ENCODE measurements at regions not wholly inside any gene's neighbourhood (a gene's known extent, or its start where the extent isn't known, plus 50 kb on each side); places are given as distances from the start of the nearest gene placed in this dataset.
"Not testable (repeated sequence)": the region's sequence is repeated elsewhere in the genome, so short reads cannot be mapped to it uniquely, and the experiment has no call there.

DNA sequence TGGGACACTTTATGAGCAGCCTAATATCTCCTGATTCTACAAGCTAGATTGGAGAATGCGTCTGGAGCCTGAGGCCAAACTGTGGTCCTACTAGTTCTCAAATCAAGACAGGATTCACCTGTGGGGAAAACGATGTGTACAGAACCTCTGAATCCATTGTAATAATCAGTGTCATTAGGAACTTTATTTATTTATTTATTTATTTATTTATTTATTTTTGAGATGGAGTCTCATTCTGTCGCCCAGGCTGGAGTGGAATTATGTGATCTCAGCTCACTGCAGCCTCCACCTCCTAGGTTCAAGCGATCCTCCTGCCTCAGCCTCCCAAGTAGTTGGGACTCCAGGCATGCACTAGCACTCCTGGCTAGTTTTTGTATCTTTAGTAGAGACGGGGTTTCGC lies 52.6 kb upstream of the KIF26B start:
- not testable (repeated sequence) for DNase-seq (ENCODE audit: low read depth in 4 of 4, low spot score in 1 of 4)

DNA sequence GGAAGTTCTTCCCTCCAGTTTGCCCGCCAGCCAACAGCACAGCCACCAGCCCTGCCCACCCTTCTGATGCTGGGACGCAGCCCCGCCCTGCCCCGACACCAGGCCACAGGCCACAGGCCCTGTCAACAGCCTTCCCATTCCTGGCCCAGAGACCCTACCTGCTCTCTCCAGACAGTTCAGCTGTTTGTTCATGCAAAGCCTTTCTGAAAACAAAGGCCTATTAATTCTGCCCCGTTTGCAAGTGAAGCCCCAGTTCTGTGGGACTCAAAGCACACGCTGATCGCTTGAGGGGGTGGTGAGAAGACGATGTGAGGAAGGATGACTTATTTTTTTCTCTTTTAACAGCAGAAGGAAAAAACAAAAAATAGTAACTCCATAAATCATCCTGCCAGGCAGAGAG lies 55.4 kb upstream of the KIF26B start:
- no peak for DNase-seq (ENCODE audit: low read depth in 4 of 4, low spot score in 1 of 4)

DNA sequence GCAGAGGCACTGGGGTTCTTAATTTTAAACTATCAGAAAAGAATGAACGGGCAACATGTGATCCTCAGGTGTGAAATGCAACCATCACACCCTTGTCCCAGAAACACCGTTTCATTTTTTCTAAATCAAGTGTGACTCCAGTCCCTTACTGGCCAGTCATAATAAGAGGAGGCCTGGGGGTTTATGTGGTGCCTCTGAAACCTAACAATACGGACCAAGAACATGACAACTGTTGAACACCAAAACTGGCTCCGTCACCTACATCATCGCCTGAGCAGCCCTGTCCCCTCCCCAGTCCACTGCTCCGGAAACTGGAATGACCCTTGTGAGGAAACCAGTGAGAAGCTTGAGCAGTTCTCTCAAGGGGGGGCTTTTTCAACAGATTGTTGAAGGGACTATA lies 55.9 kb upstream of the KIF26B start:
- no peak for DNase-seq (ENCODE audit: low read depth in 4 of 4, low spot score in 1 of 4)

GRCh38 chr1:245096311-245097066 lies 58.3 kb upstream of the KIF26B start:
- no peak for DNase-seq (ENCODE audit: low read depth in 4 of 4, low spot score in 1 of 4)

DNA sequence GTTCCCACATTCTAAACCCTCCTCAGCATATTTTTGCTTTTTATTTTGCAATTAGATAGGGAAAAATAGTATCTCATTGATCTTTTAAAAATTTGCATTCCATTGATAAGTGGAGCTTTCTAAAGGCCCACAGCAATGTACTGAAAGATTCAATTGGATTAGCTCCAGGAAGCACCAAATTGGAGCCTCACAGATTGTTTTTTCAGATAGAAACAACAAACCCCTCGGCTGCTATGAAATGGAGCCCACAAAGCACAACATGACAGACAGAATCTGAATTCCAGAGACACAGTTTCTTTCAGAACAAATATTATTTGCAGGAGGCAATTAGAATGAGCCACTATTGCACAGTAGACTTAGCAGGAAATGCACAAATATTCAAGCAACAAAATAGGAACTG lies 58.9 kb upstream of the KIF26B start:
- DNase-seq (ENCODE audit: low read depth in 4 of 4, low spot score in 1 of 4): no peak

- no peak for DNase-seq (ENCODE audit: low read depth in 4 of 4, low spot score in 1 of 4)
Observed at GRCh38 chr1:245094954-245095353, 59.8 kb upstream of the KIF26B start.

DNA sequence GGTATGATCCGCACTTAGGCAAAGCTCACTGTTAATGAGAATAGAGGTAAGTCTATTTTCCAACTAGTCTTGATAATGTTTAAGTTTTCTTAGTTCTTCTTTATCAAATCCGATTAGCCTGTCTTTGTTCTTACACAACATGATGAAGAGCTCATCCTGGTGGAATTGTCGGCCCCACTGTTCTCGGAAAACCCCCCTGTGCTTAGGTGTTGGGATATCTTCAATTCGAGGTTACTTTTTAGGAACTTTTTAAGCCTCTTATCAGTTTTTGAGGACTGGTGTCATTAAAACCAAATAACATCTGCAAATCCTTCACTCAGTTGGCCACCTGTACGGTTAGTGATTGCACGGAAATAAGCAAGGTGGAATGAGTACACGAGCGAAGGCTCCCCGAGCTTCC lies 60.7 kb upstream of the KIF26B start:
- no peak for DNase-seq (ENCODE audit: low read depth in 4 of 4, low spot score in 1 of 4)

DNA sequence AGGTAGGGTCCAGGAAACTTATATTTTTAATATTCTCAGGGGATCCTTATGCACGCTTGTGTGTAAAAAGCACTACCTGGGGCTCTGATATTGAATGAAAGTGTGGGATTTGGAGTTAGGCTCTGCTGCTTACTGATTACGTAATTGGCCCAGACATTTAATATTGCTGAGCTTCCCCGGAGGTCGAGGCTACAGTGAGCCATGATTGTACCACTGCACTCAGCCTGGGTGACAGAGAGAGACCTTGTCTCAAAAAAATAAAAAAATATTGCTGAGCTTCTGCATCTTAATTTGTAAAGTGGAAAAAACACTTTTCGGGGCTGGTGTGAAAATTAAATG lies 62.2 kb upstream of the KIF26B start:
- DNase-seq (ENCODE audit: low read depth in 4 of 4, low spot score in 1 of 4): no peak

GRCh38 chr1:245091818-245092637 lies 62.8 kb upstream of the KIF26B start:
- no peak for DNase-seq (ENCODE audit: low read depth in 4 of 4, low spot score in 1 of 4)

DNA sequence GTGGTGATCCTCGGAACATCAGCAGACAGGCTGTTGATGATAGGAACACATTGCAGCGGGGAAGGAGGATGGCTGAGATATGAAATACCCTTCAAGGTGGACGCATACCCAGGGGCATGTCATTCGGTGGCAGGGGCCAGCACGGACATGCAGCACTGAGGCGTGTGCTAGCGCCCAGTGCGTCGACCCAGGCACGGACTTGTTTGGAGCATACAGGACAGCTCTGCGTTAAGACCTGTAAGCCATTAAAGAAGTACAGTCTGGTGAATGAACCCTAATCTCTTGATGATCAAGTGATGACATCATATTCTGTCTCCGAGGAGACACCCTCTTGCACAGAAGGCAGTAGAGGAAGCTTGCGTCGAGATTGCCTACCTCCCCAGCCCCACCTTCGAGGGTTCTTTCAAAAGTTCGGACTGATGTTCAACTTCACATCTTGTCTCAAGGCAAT lies 63.6 kb upstream of the KIF26B start:
- DNase-seq (ENCODE audit: low read depth in 4 of 4, low spot score in 1 of 4): no peak

DNA sequence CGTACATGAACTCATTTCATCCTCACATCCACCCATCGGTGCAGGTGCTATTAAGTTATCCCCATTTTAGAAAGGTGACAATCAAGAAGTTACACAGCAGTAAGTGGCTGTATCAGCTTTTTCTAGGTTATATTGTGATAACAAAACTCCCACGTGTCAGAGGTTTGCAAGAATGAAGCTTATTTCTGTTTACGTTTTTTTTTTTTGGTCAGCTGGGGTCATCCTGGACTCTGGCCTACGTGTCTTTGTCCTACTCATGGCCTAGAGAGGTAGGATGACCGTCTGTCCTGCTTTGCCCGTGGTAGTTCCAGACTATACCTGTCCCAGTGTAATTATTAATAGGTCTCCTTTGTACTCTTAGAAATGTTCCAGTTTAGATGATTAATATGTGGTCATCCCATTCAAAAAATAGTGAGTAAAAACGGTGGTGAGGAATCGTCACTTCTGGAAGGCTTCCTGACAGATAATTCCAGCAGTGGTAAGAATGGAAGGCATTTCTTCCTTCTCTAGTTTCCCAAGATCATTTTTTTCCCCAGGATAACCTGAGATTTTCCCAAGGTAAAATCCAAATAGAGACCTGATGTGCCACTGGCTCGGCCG lies 64.2 kb upstream of the KIF26B start:
- DNase-seq (ENCODE audit: low read depth in 4 of 4, low spot score in 1 of 4): no peak

- no peak for DNase-seq (ENCODE audit: low read depth in 4 of 4, low spot score in 1 of 4)
Observed at GRCh38 chr1:245087723-245088122, 67.1 kb upstream of the KIF26B start.

DNA sequence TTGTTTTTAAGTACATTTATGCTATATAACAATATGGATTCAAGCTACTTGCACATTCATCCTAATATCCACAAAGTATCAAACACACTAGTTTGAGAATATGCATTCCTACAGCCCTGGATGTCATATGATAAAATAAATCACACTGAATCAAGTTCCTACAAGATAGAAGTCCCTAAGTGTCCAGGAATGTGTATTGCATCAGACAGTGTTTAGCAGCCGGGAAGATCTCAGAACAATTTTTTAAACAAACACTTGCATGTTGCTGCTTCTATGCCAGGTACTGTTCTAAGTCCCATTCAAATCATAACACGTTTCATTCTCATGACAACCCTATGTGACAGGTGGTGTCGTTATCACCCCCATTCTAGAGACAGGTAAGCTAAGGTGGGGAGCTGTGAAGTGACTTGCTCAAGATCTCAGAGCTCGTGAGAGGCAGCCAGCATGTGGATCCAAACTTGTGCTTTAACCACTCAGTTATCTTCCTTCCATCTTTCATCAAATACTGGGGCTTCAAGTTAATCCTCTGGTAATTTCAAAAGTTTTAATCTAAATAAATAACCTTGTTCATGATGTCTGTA lies 68.3 kb upstream of the KIF26B start:
- DNase-seq (ENCODE audit: low read depth in 4 of 4, low spot score in 1 of 4): no peak

- DNase-seq (ENCODE audit: low read depth in 4 of 4, low spot score in 1 of 4): no peak
Observed at GRCh38 chr1:245085508-245086095, 69.2 kb upstream of the KIF26B start.

DNA sequence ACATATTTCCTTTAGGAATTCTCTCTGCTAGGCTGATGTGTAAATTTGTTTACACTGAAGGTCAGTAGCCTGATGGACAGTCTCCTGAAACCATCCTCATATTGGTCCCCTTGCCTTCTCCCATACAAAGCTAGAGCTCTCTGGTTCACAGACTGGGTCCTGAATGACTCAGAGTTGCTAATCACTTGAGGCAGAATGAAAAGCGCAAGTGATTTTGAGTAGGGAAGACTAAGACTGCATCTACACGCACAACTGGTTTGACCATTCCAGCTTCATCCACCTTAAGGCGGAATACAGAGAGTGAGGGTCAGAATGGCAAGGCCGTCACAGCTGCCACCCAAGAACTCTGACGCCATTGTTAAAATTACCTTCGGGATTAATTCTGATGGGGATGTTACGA lies 70.2 kb upstream of the KIF26B start:
- DNase-seq (ENCODE audit: low read depth in 4 of 4, low spot score in 1 of 4): no peak

DNA sequence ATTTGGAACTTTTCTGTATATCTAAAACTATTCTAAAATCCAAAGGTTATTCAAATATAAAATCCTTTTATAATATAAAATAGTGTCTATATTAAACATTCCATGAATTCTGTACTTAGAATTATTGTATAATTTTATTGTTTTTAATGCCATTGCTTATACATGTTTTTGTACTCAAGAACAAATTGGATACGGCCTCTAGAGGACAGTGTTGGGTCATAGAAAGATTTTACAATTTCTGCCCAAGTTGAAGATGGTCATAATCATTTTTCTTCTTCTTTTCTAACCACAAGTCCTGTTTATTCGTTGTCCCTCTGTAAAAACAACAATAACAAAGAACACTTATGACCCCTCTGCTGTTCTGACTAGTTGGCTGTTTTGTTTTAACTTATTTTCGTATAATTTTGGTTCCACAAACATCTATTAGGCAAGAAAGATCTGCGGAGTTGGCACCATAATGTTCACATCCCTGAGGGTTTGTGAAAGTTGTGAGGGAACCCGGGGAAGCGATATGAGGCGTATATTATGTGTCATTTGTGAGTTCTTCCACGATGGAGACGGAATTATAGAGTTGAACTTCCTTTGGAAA lies 75.7 kb upstream of the KIF26B start:
- DNase-seq (ENCODE audit: low read depth in 4 of 4, low spot score in 1 of 4): no peak

DNA sequence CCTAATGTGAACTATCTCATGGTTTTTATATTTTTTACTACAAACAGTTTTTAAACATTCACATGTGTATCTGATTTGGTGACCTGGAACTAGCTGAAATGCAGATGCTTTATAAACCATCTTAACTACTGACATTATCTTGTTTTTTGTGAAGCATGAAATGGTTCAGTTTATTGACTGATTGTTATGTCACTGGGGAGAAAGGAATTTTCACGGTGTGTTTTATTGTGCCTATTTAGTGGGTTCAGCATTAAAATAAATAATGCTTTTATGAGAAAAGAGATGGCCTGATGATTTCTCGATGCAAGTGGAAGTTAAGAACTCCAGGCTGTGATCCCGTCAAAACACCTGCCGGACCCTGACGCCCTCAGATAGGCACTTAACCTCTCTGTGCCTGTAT lies 79.9 kb upstream of the KIF26B start:
- DNase-seq (ENCODE audit: low read depth in 4 of 4, low spot score in 1 of 4): no peak

DNA sequence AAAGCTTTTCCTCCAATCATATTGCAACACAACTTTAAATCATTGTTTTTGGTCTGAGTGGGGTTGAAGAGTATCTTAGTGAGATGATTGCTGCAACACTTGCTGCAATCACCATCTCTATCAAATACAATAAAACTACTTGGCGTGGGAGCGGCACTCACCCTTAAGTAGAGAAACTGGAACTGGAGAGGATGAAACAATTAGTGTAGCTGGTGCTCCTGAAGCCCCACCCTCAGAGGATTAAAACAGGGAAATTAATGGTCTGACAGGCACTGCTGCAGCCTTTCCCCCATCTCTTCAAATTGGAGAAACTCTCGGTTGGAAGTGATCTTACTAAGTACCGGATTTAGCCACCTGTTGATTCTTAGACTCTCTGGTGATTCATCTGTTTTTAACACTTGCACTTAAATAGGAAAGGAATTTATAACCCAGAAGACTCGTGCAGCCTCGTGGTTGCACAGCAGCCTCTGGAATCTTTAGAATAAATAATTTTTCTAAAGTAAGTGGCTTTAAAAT lies 80.5 kb upstream of the KIF26B start:
- no peak for DNase-seq (ENCODE audit: low read depth in 4 of 4, low spot score in 1 of 4)

DNA sequence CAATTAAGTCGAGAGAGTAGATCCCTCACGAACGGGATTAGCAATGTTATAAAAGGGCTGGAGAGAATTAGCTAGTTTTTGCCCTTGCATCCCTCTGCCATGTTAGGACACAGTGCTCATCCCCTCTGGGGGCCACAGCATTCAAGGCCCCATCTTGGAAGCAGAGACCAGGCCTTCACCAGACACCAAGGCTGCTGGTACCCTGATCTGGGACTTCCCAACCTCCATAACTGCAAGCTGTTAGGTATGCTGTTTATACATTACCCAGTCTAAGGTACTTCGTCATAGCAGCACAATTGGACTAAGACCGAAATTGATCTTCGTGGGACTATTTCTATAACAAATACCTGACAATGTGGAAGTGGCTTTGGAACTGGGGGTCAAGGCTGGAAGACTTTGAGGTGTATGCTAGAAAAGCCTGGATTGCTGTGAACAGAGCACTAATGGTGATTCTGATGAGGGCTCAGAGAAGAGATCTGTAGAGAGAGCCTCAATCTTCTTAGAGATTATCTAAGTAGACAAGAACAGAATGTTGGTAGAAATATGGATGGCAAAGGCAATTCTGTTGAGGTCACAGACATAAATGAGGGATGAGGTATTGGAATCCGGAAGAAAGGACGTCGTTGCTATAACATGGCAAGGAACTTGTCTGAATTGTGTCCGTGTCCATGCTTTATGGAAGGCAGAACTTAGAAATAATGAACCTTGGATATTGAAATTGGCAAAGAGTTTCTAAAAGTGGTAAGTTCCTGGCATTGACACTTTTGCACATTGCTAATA lies 83.8 kb upstream of the KIF26B start:
- DNase-seq (ENCODE audit: low read depth in 4 of 4, low spot score in 1 of 4): no peak

GRCh38 chr1:245067257-245067656 lies 87.5 kb upstream of the KIF26B start:
- no peak for DNase-seq (ENCODE audit: low read depth in 4 of 4, low spot score in 1 of 4)

All from stimulated activated CD4-positive, alpha-beta T cell treated with anti-CD3 and anti-CD28 coated beads, Interleukin-1b, Interleukin-23, amount 100 ng/mL, for 24 hours (primary cell).